ENCODE measurements at regions not wholly inside any gene's neighbourhood (a gene's known extent, or its start where the extent isn't known, plus 50 kb on each side); places are given as distances from the start of the nearest gene placed in this dataset.

GRCh38 chr7:45972629-45973312 lies 51.7 kb upstream of the IGFBP3 start:
- Histone ChIP-seq H3K9ac (ENCODE audit: low read depth, low read length, poor library complexity, severe bottlenecking) (no peak overlapping the region), H3K4me3 (ENCODE audit: low read length, poor library complexity, severe bottlenecking) (no peak overlapping the region), H3K9me2 (replicated peaks; ENCODE audit: low read depth, low read length) (no peaks in the 10 kb centered on the region), H2AFZ (ENCODE audit: low read length) (no peak overlapping the region), H3K36me3 (ENCODE audit: insufficient read depth, low read length) (no peaks in the 10 kb centered on the region), H4K20me1 (ENCODE audit: insufficient read depth, low read length, poor library complexity, severe bottlenecking) (no peaks in the 10 kb centered on the region), H3K4me1 (ENCODE audit: insufficient read depth, low read length, poor library complexity, severe bottlenecking) (no peaks in the 10 kb centered on the region), H3K9me3 (ENCODE audit: insufficient read depth, low read depth, low read length) (peaks cover 3% of the 10 kb centered on the region; the same call in 1 of the 2 replicates), H3K79me2 (ENCODE audit: insufficient read depth, low read length) (no peaks in the 10 kb centered on the region), H3K27me3 (ENCODE audit: insufficient read depth, low read length, poor library complexity, severe bottlenecking) (no peaks in the 10 kb centered on the region), H3K4me2 (ENCODE audit: low read depth, low read length, poor library complexity, severe bottlenecking) (no peak overlapping the region), H3F3A (ENCODE audit: low read depth) (no peaks in the 10 kb centered on the region)
- TF ChIP-seq EZH2phosphoT487 (IDR thresholded peaks at IDR 0.05; ENCODE audit: borderline replicate concordance), result no peak
- no peak for TF ChIP-seq CTCF (conservative IDR thresholded peaks at IDR 0.05; ENCODE audit: low read length)

- H3K36me3 ChIP-seq (ENCODE audit: insufficient read depth, low read length), result no peaks in the 10 kb centered on the region
- H3K4me1 ChIP-seq (ENCODE audit: insufficient read depth, low read length, poor library complexity, severe bottlenecking), result no peaks in the 10 kb centered on the region
- peaks cover 3% of the 10 kb centered on the region; the same call in 1 of the 2 replicates for H3K9me3 ChIP-seq (ENCODE audit: insufficient read depth, low read depth, low read length)
- H3K9me2 ChIP-seq (replicated peaks; ENCODE audit: low read depth, low read length), result no peaks in the 10 kb centered on the region
- H3K9ac ChIP-seq (ENCODE audit: low read depth, low read length, poor library complexity, severe bottlenecking), result no peak overlapping the region
- H4K20me1 ChIP-seq (ENCODE audit: insufficient read depth, low read length, poor library complexity, severe bottlenecking), result no peaks in the 10 kb centered on the region
- no peaks in the 10 kb centered on the region for H3K27me3 ChIP-seq (ENCODE audit: insufficient read depth, low read length, poor library complexity, severe bottlenecking)
- no peaks in the 10 kb centered on the region for H3K79me2 ChIP-seq (ENCODE audit: insufficient read depth, low read length)
- no peak overlapping the region for H3K4me2 ChIP-seq (ENCODE audit: low read depth, low read length, poor library complexity, severe bottlenecking)
- TF ChIP-seq CTCF (conservative IDR thresholded peaks at IDR 0.05; ENCODE audit: low read length), result no peak
- no peak for TF ChIP-seq EZH2phosphoT487 (IDR thresholded peaks at IDR 0.05; ENCODE audit: borderline replicate concordance)
- no peaks in the 10 kb centered on the region for H3F3A ChIP-seq (ENCODE audit: low read depth)
- no peak overlapping the region for H2AFZ ChIP-seq (ENCODE audit: low read length)
- no peak overlapping the region for H3K4me3 ChIP-seq (ENCODE audit: low read length, poor library complexity, severe bottlenecking)
Measured at GRCh38 chr7:45971661-45972175, 50.6 kb upstream of the IGFBP3 start.

- Histone ChIP-seq H2AFZ (ENCODE audit: low read length) (no peak overlapping the region), H3K27me3 (ENCODE audit: insufficient read depth, low read length, poor library complexity, severe bottlenecking) (no peaks in the 10 kb centered on the region), H3K9me3 (ENCODE audit: insufficient read depth, low read depth, low read length) (peaks cover 3% of the 10 kb centered on the region; the same call in 1 of the 2 replicates), H3K9ac (ENCODE audit: low read depth, low read length, poor library complexity, severe bottlenecking) (no peak overlapping the region), H3K79me2 (ENCODE audit: insufficient read depth, low read length) (no peaks in the 10 kb centered on the region), H3K4me2 (ENCODE audit: low read depth, low read length, poor library complexity, severe bottlenecking) (no peak overlapping the region), H3K9me2 (replicated peaks; ENCODE audit: low read depth, low read length) (no peaks in the 10 kb centered on the region), H3K4me3 (ENCODE audit: low read length, poor library complexity, severe bottlenecking) (no peak overlapping the region), H4K20me1 (ENCODE audit: insufficient read depth, low read length, poor library complexity, severe bottlenecking) (no peaks in the 10 kb centered on the region), H3K4me1 (ENCODE audit: insufficient read depth, low read length, poor library complexity, severe bottlenecking) (no peaks in the 10 kb centered on the region), H3F3A (ENCODE audit: low read depth) (no peaks in the 10 kb centered on the region), H3K36me3 (ENCODE audit: insufficient read depth, low read length) (no peaks in the 10 kb centered on the region)
- TF ChIP-seq EZH2phosphoT487 (IDR thresholded peaks at IDR 0.05; ENCODE audit: borderline replicate concordance), result no peak
- TF ChIP-seq CTCF (conservative IDR thresholded peaks at IDR 0.05; ENCODE audit: low read length), result no peak
Measured at GRCh38 chr7:45971171-45971570, 50.1 kb upstream of the IGFBP3 start.
